ENCODE measurements at regions not wholly inside any gene's neighbourhood (a gene's known extent, or its start where the extent isn't known, plus 50 kb on each side); places are given as distances from the start of the nearest gene placed in this dataset.
"Not testable (repeated sequence)": the region's sequence is repeated elsewhere in the genome, so short reads cannot be mapped to it uniquely, and the experiment has no call there.

DNA sequence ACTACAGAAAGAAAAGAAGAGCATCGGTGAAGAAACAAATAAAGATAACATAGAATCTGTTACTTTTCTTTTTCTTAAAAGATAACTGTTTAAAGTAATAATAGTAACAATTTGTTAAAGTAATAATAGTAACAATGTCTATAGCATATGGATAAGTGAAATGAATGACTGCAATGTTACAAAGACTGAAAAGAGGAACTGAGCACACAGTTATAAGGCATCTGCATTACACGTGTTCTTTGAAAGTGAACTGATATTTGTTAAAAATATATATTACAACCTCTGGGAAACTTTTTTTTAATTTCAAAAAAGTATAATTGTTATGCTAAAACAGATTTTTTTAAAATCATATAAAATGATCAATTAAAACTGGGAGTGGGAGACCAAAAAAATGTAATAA lies 88.4 kb upstream of the FST start:
- no peak for DNase-seq (ENCODE audit: low spot score)
- intact Hi-C loops (cut with DNase I): no loop called here

DNA sequence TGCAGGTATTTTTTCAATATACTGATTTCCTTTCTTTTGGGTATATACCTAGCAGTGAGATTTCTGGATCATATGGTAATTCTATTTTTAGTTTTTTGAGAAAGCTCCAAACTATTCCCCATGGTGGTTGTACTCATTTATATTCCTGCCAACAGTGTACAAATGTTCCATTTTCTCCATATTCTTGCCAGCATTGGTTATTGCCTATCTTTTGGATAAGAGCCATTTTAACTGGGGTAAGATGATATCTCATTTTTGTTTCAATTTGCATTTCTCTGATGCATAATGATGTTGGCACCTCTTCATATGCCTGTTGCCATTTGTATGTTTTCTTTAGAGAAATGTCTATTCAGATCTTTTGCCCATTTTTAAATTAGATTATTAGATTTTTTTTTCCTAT lies 85.6 kb upstream of the FST start:
- intact Hi-C loops (cut with DNase I): no loop called here
- no peak for DNase-seq (ENCODE audit: low spot score)

DNA sequence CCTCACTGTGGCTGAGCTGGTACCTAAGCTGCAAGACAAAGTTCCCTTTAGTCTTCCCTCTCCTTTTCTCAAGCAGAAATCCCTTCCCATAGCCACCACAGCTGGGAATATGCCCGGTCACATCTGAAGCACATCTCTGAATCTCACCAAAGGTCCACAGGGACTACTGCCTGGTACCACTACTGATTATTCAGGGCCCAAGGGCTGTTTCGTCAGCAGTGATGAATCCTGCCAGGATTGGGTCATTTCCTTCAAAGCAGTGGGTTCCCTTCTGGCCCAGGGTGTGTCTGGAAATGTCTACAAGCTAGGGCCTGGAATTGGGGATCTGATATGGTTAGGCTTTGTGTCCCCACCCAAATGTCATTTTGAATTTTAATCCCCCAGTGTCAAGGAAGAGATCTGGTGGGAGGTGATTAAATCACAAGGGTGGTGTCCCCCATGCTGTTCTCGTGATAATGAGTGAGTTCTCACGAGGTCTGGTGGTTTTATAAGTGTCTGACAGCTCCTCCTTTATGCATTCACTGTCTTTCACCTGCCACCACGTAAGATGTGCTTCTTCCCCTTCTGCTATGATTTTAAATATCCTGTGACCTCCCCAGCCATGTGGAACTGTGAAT lies 83.2 kb upstream of the FST start:
- intact Hi-C loops (cut with DNase I): no loop called here

DNA sequence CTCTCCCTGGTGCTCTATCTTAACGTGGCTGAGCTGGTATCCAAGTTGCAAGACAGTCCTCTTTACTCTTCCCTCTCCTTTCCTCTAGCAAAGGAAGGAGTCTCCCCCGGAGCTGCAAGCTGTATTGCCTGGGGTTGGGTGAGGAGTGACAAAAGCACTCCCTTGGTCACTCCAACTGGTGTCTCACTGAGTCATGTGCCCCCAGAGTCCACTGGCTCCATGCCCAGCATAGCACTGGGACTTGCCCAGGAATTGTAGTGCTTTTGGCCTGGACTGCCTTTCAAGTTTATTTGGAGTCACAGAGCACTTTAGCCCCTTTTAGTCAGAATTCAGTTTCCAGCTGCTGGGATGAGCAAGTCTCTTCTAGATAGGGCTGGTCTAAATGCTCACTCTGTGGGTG lies 82.6 kb upstream of the FST start:
- no peak for DNase-seq (ENCODE audit: low spot score)
- intact Hi-C loops (cut with DNase I): no loop called here

More for the DNA sequence above, 83.2 kb upstream of the FST start:
- no peak for DNase-seq (ENCODE audit: low spot score)

DNA sequence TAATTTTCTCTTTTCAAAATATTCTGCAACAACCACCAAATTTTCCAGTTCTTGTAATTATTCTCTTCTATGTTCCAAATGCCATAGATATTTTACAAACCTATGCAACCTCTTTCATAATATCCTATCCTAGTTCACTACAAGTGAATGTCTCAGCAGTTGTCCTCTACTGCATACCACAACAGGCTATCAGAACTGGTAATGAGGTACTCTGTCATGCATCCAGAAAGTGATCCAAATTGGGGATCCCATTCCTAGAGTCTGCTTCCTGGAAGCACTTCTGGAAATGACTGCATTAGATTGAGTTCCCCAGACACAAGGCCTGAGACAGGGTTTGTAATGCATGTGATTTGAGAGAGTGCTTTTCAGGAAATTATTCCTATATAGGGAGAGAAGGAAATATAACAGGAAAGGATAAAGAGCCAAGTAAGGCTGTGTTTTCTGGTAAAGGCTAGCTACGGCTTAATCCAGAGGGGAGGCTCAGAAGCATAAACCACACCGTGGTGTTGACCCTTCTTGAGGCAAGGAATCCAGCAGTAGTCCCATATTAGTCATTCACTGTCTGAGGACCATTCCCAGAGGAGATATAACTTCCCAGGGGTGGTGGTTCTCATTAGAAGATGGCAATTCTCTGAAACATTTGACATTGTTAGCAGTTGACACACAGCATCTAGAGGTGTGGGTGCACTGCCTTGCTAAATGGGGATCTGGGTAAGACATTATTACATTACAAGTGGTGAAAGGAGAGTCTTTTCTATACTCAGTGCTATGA lies 80.3 kb upstream of the FST start:
- intact Hi-C loops (cut with DNase I): no loop called here
- DNase-seq (ENCODE audit: low spot score): no peak

DNA sequence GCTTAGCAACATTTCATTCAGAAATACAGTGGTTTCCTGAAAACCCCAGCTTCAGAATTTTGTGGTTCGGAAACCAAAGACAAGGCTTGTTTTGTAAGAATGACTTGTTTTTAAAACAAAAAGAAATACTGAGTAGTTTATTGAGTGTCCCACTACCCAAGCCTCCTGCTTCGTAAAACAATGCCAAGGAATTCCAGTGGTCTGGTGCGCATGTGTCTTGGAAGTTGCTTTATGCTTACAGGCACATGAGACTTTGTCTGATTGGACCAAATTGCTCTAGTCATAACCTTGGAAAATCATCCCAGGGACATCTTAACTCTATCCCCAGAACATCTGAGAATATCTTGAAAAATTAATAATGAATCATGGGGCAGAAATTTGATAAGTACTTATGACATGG lies 77.1 kb upstream of the FST start:
- intact Hi-C loops (cut with DNase I): no loop called here
- no peak for DNase-seq (ENCODE audit: low spot score)

DNA sequence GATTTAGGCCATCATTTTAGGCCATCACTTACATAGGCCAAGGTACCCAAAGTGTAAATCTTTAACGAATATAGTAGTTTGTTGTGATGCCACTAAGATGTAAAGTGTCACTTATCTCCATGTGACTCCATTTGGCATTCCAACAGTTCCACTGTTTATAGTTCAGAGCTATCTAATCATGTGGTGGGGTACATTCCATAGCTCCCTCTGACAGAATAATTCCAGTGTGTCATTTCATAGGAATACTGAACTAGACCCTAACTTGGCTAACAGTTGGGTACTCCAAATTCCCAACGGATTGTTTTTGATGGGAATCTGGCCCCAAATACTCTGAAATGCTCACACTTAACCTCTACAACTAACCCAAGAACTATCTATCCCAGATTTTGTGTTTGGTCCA lies 76.7 kb upstream of the FST start:
- intact Hi-C loops (cut with DNase I): no loop called here
- no peak for DNase-seq (ENCODE audit: low spot score)

DNA sequence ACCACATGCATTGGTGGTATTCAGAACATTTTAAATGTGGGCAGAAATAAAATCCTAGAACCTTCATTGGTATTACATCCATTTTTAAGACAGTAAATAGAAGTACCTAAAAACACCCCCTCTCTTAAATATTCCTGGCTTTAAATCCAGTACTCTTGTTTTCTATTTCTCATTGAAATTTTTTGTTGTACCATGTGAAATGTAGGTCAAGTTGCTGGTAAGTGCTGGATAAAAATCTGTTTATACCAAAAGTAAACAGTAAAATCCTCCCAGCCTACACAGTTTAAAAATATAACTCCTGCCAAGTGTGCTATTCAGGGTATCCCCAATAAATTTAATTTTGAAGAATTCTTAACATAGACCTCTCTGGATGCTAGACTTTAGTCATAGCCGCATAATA lies 75.0 kb upstream of the FST start:
- DNase-seq (ENCODE audit: low spot score): no peak
- intact Hi-C loops (cut with DNase I): no loop called here

DNA sequence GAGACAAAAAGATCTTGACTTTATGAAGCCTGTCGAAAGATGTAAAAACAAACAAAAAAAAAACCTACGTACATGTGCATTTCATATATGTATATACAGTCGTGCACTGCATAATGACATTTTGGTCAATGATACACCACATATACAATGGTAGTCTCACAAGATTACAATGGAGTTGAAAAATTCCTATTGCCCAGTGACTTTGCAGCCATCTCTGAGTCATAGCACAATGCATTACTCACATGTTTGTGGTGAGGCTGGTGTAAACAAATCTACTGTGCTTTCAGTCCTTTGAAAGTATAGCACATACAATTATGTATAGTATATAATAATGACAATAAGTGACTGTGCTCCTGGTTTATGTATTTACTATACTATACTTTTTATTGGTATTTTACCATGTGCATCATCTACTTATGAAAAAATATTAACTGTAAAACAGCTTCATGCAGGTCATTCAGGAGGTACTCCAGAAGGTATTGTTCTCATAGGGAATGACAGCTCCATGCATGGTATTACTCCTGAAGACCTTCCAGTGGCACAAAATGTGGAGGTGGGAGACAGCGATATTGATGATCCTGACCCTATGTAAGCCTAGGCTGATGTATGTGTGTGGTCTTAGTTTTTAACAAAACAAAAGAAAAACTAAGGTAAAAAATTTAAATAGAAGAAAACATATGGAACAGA lies 73.7 kb upstream of the FST start:
- DNase-seq (ENCODE audit: low spot score): no peak
- intact Hi-C loops (cut with DNase I): no loop called here

DNA sequence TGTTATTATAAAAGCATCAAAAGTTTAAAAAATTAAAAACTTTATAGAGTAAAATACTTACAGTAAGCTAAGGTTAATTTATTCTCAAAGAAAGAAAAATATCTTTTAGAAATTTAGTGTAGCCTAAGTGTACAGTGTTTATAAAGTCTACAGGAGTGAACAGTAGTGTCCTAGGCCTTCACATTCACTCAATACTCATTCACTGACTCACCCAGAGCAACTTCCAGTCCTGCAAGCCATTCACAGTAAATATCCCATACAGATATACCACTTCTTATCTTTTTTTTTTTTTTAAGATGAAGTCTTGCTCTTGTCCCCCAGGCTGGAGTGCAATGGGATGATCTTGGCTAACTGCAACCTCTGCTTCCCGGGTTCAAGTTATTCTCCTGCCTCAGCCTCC lies 73.1 kb upstream of the FST start:
- intact Hi-C loops (cut with DNase I): no loop called here
- no peak for DNase-seq (ENCODE audit: low spot score)

DNA sequence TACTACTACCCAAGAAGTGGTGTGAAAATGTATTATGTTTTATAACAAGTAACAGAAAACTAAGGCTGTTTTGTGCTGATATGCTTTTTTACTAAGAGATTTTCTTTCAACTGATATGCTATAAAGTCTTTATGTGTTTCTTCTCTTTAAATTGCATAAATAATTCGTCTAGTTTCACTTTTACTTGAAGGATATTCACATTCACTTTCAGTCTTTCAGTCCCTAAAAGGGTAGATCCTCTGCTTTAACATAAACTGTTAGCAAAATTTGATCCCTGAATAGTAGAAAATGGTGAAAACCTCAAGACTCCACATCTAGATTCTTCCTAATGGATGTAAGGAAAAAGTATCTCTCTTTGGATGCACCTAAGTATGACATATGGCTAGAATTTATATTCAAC lies 69.0 kb upstream of the FST start:
- DNase-seq (ENCODE audit: low spot score): no peak
- intact Hi-C loops (cut with DNase I): loop anchor here (5.0 kb wide), 1 partner anchor 49 kb away; no protein-coding TSS in a partner anchor

DNA sequence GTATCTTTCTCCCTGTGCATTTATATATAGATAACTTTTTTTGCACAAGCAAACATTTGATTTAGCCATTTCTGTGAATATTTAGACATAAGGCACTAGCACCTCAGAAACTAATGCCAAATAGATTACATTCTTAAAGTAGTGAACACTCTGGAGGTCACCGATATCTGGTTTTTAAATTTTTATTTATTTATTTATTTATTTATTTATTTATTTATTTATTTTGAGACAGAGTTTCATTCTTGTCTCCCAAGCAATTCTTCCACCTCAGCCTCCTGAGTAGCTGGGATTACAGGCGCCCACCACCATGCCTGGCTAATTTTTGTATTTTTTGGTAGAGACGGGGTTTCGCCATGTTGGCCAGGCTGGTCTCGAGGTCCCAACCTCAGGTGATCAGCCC lies 67.9 kb upstream of the FST start:
- DNase-seq (ENCODE audit: low spot score): not testable (repeated sequence)
- intact Hi-C loops (cut with DNase I): loop anchor here (5.0 kb wide), 1 partner anchor 50 kb away; no protein-coding TSS in a partner anchor

DNA sequence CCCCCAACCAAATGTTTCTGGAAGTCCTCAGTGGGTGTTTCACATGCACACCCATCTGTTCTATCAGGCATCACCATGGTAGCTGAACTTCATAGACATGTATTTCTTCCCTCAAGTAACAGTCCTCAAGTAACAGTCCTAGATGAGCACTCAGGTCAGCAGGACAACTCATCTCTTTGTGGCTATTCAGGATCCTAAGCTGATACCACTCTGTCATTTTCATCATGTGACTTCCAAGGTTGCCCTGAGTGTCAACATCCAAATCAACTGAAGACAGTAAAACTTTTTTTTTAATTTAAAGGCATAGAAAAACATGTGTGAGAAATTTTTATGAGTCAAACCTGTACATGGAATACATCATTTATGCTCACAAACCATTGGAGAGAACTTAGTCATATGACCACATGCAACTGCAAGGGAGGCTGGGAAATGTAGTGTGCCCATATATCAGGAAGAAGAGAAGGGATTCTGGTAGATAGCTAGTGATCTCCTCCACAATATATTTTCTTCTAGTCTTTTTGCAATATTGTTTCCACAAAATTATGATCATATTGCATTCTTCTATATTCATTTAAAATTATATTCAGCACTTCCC lies 64.2 kb upstream of the FST start:
- no peak for DNase-seq (ENCODE audit: low spot score)
- intact Hi-C loops (cut with DNase I): no loop called here

DNA sequence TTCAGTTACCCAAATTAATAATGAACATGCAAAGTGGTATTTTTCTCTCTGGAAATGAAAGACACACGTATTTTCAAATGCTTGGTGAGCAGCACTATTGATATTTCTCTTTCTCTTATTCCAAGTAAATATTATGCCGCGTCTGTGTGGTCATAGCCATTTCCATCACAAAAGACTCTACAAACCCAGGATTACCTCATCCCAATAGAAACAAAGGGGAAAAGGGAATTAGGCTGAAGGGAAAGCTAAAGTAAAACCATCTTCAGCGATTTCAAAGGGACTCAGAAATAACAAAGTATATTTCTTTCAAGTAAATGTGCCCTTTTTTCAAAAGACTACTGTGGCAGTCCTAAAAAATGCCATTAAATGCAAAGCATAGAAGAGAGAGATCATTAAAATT lies 62.0 kb upstream of the FST start:
- intact Hi-C loops (cut with DNase I): no loop called here

DNA sequence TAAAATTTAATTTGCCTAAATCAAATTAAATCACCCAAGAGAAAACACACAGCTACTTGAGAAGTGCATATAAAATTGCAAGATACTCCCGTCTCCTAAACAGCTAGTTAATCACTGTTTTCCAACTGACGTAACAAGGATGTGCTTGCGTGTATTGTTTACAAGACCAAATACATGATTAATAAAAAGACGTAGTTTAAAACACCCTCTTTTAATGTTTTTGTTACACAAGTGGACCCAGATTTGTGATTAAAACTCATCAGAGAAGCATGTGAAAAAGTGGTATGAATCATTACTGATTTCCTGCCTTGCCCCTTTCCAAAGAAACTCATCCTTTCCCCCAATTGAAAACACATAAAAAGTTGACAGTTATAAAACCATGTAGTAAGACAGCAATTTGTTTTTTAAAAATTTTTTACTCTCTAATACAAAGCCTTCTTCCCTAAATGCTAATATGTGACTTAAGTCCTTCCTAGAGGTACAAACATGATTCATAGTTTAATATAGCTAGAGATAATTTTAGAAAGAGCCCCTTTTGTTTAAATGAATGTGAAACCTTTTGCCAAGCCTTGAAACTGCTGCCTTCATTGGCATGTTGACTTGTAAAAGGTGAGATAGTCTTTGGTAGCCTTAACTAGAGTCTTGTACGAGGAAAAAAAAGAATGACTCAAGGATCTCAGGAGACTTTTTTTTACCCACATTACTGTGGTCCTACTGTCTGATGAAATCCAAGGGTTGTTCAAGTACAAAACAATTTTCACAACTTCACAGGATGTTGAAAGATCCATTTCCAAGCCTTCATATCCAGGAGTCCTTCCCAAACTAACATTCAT lies 61.4 kb upstream of the FST start:
- DNase-seq (ENCODE audit: low spot score): no peak
- intact Hi-C loops (cut with DNase I): no loop called here

More for the DNA sequence above, 62.0 kb upstream of the FST start:
- DNase-seq (ENCODE audit: low spot score): no peak

DNA sequence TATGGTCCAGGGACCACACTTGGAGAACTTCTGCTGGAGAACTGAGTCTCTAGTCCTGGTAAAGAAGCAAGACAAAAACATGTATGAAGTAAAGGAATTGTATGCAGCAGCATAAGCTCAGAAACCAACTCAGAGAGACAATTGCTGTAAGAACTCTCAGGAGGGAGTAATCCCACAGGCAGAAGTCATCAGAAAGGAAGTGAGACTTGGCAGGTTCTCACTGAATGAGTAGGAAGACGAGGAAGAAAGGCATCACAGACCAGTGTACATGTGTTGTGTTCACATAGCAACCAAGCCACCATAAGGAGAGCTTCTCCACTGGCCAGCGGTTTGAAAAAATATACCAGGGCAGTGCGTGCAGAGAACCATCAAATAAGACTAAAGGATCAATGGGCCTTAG lies 57.9 kb upstream of the FST start:
- intact Hi-C loops (cut with DNase I): loop anchor here (10.0 kb wide), 1 partner anchor 158 kb away; no protein-coding TSS in a partner anchor
- DNase-seq (ENCODE audit: low spot score): no peak

DNA sequence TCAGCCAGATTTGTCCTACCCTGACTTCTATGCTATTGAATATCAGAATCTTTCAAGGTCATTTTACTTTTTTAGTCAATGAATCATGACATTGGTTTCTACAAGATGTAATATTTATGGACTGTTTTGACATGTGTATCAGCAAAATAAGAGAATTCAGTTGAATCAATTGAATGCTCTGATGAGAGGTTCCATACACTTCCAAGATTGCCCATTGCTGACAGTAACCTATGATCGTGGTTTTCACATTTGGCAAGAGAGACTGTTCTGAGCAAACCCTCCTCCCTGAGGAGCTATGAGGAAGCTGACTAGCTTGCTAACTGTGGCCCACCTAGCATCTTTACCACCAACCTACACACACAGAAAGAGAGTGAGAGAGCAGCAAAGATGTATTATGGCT lies 56.7 kb upstream of the FST start:
- intact Hi-C loops (cut with DNase I): loop anchor here (10.0 kb wide), 1 partner anchor 159 kb away; no protein-coding TSS in a partner anchor
- no peak for DNase-seq (ENCODE audit: low spot score)

DNA sequence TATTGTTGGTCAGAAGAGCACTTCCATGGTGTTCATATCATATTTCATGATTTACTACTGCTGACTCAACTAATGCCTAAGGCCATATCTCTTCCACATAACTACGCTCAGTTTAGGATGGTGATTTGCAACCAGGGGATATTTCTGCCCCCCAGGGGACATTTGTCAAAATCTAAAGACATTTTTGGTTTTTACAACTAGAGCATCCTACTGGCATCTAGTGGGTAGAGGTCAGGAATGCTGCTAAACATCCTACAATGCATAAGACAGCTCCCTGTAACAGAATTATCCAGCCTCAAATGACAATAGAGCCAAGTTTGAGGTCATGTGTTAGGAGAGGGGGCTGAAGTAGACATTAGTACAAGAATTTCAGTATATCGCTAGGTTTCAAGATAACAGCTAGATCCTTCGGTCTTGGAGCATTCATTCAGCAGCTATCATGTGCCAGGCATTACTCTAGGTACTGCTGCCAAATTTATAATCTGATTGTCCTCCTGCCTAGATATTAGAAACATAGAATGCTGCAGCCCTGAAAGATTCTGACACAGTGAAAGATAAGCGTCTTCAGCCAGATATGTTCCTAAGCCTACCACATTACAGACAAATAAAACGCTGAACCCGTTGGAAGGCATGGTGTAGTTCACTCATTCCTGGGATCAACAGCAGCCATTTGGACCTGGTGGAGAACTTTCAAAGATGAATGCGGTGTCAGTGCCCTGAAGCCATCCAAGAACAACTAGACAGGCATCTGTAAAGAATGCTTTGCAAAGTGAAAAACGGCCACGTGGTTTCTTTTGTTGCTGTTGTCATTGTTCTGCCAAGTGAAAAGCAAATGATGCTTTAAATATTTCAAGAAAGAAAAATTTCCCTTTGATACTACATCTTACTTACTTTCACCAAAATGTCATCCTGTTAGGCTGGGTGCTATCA lies 55.5 kb upstream of the FST start:
- intact Hi-C loops (cut with DNase I): loop anchor here (5.0 to 10.0 kb wide), 2 partner anchors 160 to 258 kb away; no protein-coding TSS in a partner anchor
- no peak for DNase-seq (ENCODE audit: low spot score)

All from cardiac septum (tissue), 1 donor.